SK-N-SH (cell line): ENCODE measurements at regions not wholly inside any gene's neighbourhood (a gene's known extent, or its start where the extent isn't known, plus 50 kb on each side); places are given as distances from the start of the nearest gene placed in this dataset.

Source experiments
- CTCF ChIA-PET: fragments of 300-600, 350-600 bp; formaldehyde crosslinking; extraction: SDS; loops from one replicate; lab custom pipeline; 2021; lab: Yijun Ruan, JAX
- POLR2A ChIA-PET: fragments of 350-600 bp; sonication (Branson Sonifier 250); formaldehyde crosslinking; extraction: SDS; loops from one replicate; lab custom pipeline; 2020; ENCODE audit warnings: antibody characterized with exemption, inconsistent platforms; lab: Yijun Ruan, JAX
- DNase-seq: peaks from one replicate; pipeline ENCODE4 v3.0.0; 2012
- H2AFZ ChIP-seq: fragments of 200-600 bp; sonication (generic); 2 replicates; pipeline ENCODE4 v1.8.1; 2016; ENCODE audit warnings: antibody characterized with exemption, mild to moderate bottlenecking, low read depth
- H3F3A ChIP-seq: fragments of 200-600 bp; sonication (generic); replicated peaks from 2 replicates; pipeline ENCODE3; 2016; ENCODE audit warnings: antibody characterized with exemption, mild to moderate bottlenecking; ENCODE audit not compliant: insufficient read depth
- H3K27ac ChIP-seq, 2 experiments: fragments of 200-500 bp in 1 of 2; fragments of 200-600 bp in 1 of 2; sonication (Bioruptor generic) in 1 of 2; sonication (generic), shearing (Covaris generic) in 1 of 2; 2 replicates each; pipeline versions ENCODE4 v1.5.1 to v1.6.1; 2014 to 2016; ENCODE audit warnings: low read depth in 2 of 2, inconsistent platforms in 1 of 2, low read length in 1 of 2, mild to moderate bottlenecking in 1 of 2, mixed read lengths in 1 of 2
- H3K27me3 ChIP-seq: fragments of 200-600 bp; sonication (generic), shearing (Covaris generic); 2 replicates; pipeline ENCODE4 v1.6.1; 2016; ENCODE audit warnings: mixed run types; ENCODE audit not compliant: insufficient read depth
- H3K36me3 ChIP-seq, 2 experiments: fragments of 200-500 bp in 1 of 2; fragments of 200-600 bp in 1 of 2; sonication (Bioruptor generic) in 1 of 2; sonication (generic) in 1 of 2; replicated peaks in 1 of 2; 2 replicates each; pipeline versions ENCODE3 to v1.5.1; 2014 to 2016; ENCODE audit warnings: low read length in 1 of 2, mild to moderate bottlenecking in 1 of 2; ENCODE audit not compliant: insufficient read depth in 2 of 2, control insufficient read depth in 1 of 2
- H3K4me1 ChIP-seq, 2 experiments: fragments of 200-500 bp in 1 of 2; fragments of 200-600 bp in 1 of 2; sonication (Bioruptor generic) in 1 of 2; sonication (generic), shearing (Covaris generic) in 1 of 2; 2 replicates each; pipeline versions ENCODE4 v1.5.1 to v1.6.1; 2014 to 2016; ENCODE audit warnings: low read depth in 1 of 2, low read length in 1 of 2, mixed run types in 1 of 2; ENCODE audit not compliant: insufficient read depth in 2 of 2, control insufficient read depth in 1 of 2
- H3K4me2 ChIP-seq: fragments of 200-600 bp; sonication (generic), shearing (Covaris generic); 2 replicates; pipeline ENCODE4 v1.6.1; 2017; ENCODE audit warnings: mixed run types
- H3K4me3 ChIP-seq, 2 experiments: fragments of 200-500 bp in 1 of 2; fragments of 200-600 bp in 1 of 2; sonication (Bioruptor generic) in 1 of 2; sonication (generic), shearing (Covaris generic) in 1 of 2; 2 replicates each; pipeline versions ENCODE4 v1.5.1 to v1.8.1; 2014 to 2016; ENCODE audit warnings: low read depth in 2 of 2, inconsistent platforms in 1 of 2, low read length in 1 of 2, mild to moderate bottlenecking in 1 of 2, mixed read lengths in 1 of 2, moderate library complexity in 1 of 2
- H3K79me2 ChIP-seq: fragments of 200-600 bp; sonication (generic); 2 replicates; pipeline ENCODE4 v1.8.1; 2017; ENCODE audit warnings: mild to moderate bottlenecking; ENCODE audit not compliant: insufficient read depth
- H3K9ac ChIP-seq: fragments of 200-600 bp; sonication (generic); 2 replicates; pipeline ENCODE4 v1.6.1; 2017; ENCODE audit warnings: mixed run types
- H3K9me2 ChIP-seq: fragments of 200-600 bp; sonication (generic); 2 replicates; pipeline ENCODE4 v1.6.1; 2017; ENCODE audit warnings: mixed run types
- H3K9me3 ChIP-seq: fragments of 200-600 bp; sonication (generic); 2 replicates; pipeline ENCODE4 v1.6.1; 2017; ENCODE audit warnings: mixed run types, mild to moderate bottlenecking, moderate library complexity
- H4K20me1 ChIP-seq: fragments of 200-600 bp; sonication (generic); 2 replicates; pipeline ENCODE4 v1.6.1; 2017; ENCODE audit warnings: mild to moderate bottlenecking, mixed run types; ENCODE audit not compliant: insufficient read depth
- ELF1 ChIP-seq: IDR thresholded peaks from 2 replicates; pipeline ENCODE4 v1.4.0; 2012
- EZH2phosphoT487 ChIP-seq: fragments of 200-600 bp; sonication (generic); IDR thresholded peaks from 2 replicates; pipeline ENCODE4 v1.6.1; 2017; ENCODE audit warnings: low read depth, mixed run types, mild to moderate bottlenecking, antibody characterized with exemption, moderate library complexity, borderline replicate concordance
- FOXJ3 ChIP-seq: sonication (generic); formaldehyde crosslinking; IDR thresholded peaks from 2 replicates; pipeline ENCODE4 v1.5.1; 2020; ENCODE audit warnings: mild to moderate bottlenecking, missing genetic modification reagents
- GATA2 ChIP-seq: sonication (generic); formaldehyde crosslinking; IDR thresholded peaks from 2 replicates; pipeline ENCODE4 v1.5.0; 2020; ENCODE audit warnings: mild to moderate bottlenecking, missing genetic modification reagents
- JUND ChIP-seq: IDR thresholded peaks from 2 replicates; pipeline ENCODE4 v1.4.0; 2012
- MXI1 ChIP-seq: IDR thresholded peaks from 2 replicates; pipeline ENCODE4 v1.6.1; 2012; ENCODE audit warnings: mild to moderate bottlenecking, low read depth, low read length, improper control_type of control experiment
- RAD21 ChIP-seq: IDR thresholded peaks from 2 replicates; pipeline ENCODE4 v1.6.1; 2012; ENCODE audit warnings: mild to moderate bottlenecking, low read length
- SIN3A ChIP-seq: IDR thresholded peaks from 2 replicates; pipeline ENCODE4 v1.6.1; 2012; ENCODE audit warnings: low read depth, mild to moderate bottlenecking, low read length, moderate library complexity, borderline replicate concordance
- SMC3 ChIP-seq: IDR thresholded peaks from 2 replicates; pipeline ENCODE4 v1.6.1; 2012; ENCODE audit warnings: low read depth, low read length, improper control_type of control experiment
- TCF12 ChIP-seq: IDR thresholded peaks from 2 replicates; pipeline ENCODE4 v1.4.0; 2012
- YY1 ChIP-seq: IDR thresholded peaks from 2 replicates; pipeline ENCODE4 v1.4.0; 2012; ENCODE audit warnings: low read depth, mild to moderate bottlenecking
- WGBS: methylation state at CpG from one replicate; pipeline ENCODE4 v1.1.6; 2017; ENCODE audit warnings: low lambda C conversion rate; 5-methylcytosine and 5-hydroxymethylcytosine counted together
- TF ChIP-seq, protein P1 (sequence below): IDR thresholded peaks from 2 replicates; pipeline ENCODE4 v1.6.1; 2012; ENCODE audit warnings: mild to moderate bottlenecking, low read depth, low read length, moderate library complexity
- TF ChIP-seq, protein P2 (sequence below): IDR thresholded peaks from 2 replicates; pipeline ENCODE4; 2012
- TF ChIP-seq, protein P3 (sequence below): fragments of 200-600 bp; sonication (generic); IDR thresholded peaks from 2 replicates; pipeline ENCODE4 v1.6.1; 2017; ENCODE audit warnings: antibody characterized with exemption, mild to moderate bottlenecking, moderate library complexity

- peaks cover 4% of the 10 kb centered on the region for H3F3A ChIP-seq
- ChIA-PET CTCF (no interaction called here), POLR2A (no interaction called here)
- H3K4me2 ChIP-seq = peak overlapping the region; percentile 72
- no peaks in the 10 kb centered on the region for H3K79me2 ChIP-seq
- no peak overlapping the region for H2AFZ ChIP-seq
- no peak for DNase-seq
- H3K4me3 ChIP-seq = no peak overlapping the region
- TF ChIP-seq MXI1 (no peak), SIN3A (no peak), ELF1 (no peak), RAD21 (no peak), EZH2phosphoT487 (no peak), JUND (no peak), TCF12 (no peak), GATA2 (no peak), SMC3 (no peak), YY1 (no peak), FOXJ3 (CRISPR knock-in tag) (no peak)
- TF ChIP-seq, protein P1, sequence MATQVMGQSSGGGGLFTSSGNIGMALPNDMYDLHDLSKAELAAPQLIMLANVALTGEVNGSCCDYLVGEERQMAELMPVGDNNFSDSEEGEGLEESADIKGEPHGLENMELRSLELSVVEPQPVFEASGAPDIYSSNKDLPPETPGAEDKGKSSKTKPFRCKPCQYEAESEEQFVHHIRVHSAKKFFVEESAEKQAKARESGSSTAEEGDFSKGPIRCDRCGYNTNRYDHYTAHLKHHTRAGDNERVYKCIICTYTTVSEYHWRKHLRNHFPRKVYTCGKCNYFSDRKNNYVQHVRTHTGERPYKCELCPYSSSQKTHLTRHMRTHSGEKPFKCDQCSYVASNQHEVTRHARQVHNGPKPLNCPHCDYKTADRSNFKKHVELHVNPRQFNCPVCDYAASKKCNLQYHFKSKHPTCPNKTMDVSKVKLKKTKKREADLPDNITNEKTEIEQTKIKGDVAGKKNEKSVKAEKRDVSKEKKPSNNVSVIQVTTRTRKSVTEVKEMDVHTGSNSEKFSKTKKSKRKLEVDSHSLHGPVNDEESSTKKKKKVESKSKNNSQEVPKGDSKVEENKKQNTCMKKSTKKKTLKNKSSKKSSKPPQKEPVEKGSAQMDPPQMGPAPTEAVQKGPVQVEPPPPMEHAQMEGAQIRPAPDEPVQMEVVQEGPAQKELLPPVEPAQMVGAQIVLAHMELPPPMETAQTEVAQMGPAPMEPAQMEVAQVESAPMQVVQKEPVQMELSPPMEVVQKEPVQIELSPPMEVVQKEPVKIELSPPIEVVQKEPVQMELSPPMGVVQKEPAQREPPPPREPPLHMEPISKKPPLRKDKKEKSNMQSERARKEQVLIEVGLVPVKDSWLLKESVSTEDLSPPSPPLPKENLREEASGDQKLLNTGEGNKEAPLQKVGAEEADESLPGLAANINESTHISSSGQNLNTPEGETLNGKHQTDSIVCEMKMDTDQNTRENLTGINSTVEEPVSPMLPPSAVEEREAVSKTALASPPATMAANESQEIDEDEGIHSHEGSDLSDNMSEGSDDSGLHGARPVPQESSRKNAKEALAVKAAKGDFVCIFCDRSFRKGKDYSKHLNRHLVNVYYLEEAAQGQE = no peak
- TF ChIP-seq, protein P2, sequence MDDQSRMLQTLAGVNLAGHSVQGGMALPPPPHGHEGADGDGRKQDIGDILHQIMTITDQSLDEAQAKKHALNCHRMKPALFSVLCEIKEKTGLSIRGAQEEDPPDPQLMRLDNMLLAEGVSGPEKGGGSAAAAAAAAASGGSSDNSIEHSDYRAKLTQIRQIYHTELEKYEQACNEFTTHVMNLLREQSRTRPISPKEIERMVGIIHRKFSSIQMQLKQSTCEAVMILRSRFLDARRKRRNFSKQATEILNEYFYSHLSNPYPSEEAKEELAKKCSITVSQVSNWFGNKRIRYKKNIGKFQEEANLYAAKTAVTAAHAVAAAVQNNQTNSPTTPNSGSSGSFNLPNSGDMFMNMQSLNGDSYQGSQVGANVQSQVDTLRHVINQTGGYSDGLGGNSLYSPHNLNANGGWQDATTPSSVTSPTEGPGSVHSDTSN = no peak
- no peaks in the 10 kb centered on the region; the same call in 1 of the 2 replicates for H3K27me3 ChIP-seq
- 2% methylated on average over 7 of the region's 7 CpGs for WGBS
- no peaks in the 10 kb centered on the region for H3K36me3 ChIP-seq
- no peaks in the 10 kb centered on the region for H3K9me3 ChIP-seq
- no peak overlapping the region for H3K9ac ChIP-seq
- H4K20me1 ChIP-seq = no peaks in the 10 kb centered on the region
- no peaks in the 10 kb centered on the region for H3K9me2 ChIP-seq
- 0 out of 4 replicates have a peak, but pooled peaks cover 0 to 6% of the 10 kb centered on the region in 2 experiments for H3K4me1 ChIP-seq
- H3K27ac ChIP-seq = no peak overlapping the region
Measured at GRCh38 chr7:15920953-15921352, 234.5 kb upstream of the MEOX2 start.

- peak overlapping the region in 1 of 2 experiments; percentile 16; a peak in 1 of 4 replicates for H3K4me3 ChIP-seq
Measured at GRCh38 chr7:15916681-15917380, 230.3 kb upstream of the MEOX2 start.

More at GRCh38 chr7:15916681-15917380, 230.3 kb upstream of the MEOX2 start:
- H3K36me3 ChIP-seq = no peaks in the 10 kb centered on the region
- no peak for DNase-seq
- H2AFZ ChIP-seq = no peak overlapping the region
- H3K27ac ChIP-seq = no peak overlapping the region
- WGBS = 9% methylated on average over 4 of the region's 4 CpGs
- H3K27me3 ChIP-seq = no peaks in the 10 kb centered on the region; the same call in 1 of the 2 replicates
- H3K79me2 ChIP-seq = no peaks in the 10 kb centered on the region
- H3F3A ChIP-seq = peaks cover 4% of the 10 kb centered on the region
- ChIA-PET CTCF (no interaction called here), POLR2A (no interaction called here)
- no peak overlapping the region for H3K9ac ChIP-seq
- no peaks in the 10 kb centered on the region for H4K20me1 ChIP-seq
- TF ChIP-seq, protein P3, sequence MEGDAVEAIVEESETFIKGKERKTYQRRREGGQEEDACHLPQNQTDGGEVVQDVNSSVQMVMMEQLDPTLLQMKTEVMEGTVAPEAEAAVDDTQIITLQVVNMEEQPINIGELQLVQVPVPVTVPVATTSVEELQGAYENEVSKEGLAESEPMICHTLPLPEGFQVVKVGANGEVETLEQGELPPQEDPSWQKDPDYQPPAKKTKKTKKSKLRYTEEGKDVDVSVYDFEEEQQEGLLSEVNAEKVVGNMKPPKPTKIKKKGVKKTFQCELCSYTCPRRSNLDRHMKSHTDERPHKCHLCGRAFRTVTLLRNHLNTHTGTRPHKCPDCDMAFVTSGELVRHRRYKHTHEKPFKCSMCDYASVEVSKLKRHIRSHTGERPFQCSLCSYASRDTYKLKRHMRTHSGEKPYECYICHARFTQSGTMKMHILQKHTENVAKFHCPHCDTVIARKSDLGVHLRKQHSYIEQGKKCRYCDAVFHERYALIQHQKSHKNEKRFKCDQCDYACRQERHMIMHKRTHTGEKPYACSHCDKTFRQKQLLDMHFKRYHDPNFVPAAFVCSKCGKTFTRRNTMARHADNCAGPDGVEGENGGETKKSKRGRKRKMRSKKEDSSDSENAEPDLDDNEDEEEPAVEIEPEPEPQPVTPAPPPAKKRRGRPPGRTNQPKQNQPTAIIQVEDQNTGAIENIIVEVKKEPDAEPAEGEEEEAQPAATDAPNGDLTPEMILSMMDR = no peak
- peak; percentile 55; the same call in 1 of the 2 replicates for TF ChIP-seq TCF12
- TF ChIP-seq, protein P1 = no peak
- TF ChIP-seq, protein P2 = 0 out of 2 replicates have a peak, but pooled peaks have one; percentile 19
- peak overlapping the region; percentile 49; the same call in 1 of the 2 replicates for H3K4me2 ChIP-seq
- no peaks in the 10 kb centered on the region for H3K9me2 ChIP-seq
- H3K9me3 ChIP-seq = no peaks in the 10 kb centered on the region
- H3K4me1 ChIP-seq = 0 out of 4 replicates have a peak, but pooled peaks cover 0 to 6% of the 10 kb centered on the region in 2 experiments
